OCI-LY7 (cell line): ENCODE measurements at regions not wholly inside any gene's neighbourhood (a gene's known extent, or its start where the extent isn't known, plus 50 kb on each side); places are given as distances from the start of the nearest gene placed in this dataset.

Source experiments
- BruUV-seq: library from RNA; stranded (reverse); fragments of 400-500 nt; replicated peaks from 2 replicates; lab custom pipeline; 2021; lab: Mats Ljungman, UMichigan
- CTCF ChIA-PET: fragments of 300-600 bp; sonication (Branson Sonifier 250); formaldehyde crosslinking; loops from one replicate; lab custom pipeline; 2022; ENCODE audit warnings: antibody characterized with exemption; ENCODE audit not compliant: unreplicated experiment; lab: Charles Lee
- POLR2A ChIA-PET: fragments of 300-600 bp; sonication (Branson Sonifier 250); formaldehyde crosslinking; loops from one replicate; lab custom pipeline; 2022; ENCODE audit warnings: antibody characterized with exemption; lab: Charles Lee
- DNase-seq: peaks from one replicate; pipeline ENCODE4 v3.0.0-alpha.2; 2015; ENCODE audit warnings: low spot score
- H2AFZ ChIP-seq: fragments of 200-600 bp; sonication (generic), shearing (Covaris generic); 2 replicates; pipeline ENCODE4 v1.6.1; 2014; ENCODE audit warnings: mild to moderate bottlenecking, antibody characterized with exemption, low read length, moderate library complexity
- H3K27ac ChIP-seq: fragments of 200-600 bp; sonication (generic); 2 replicates; pipeline ENCODE4 v1.5.1; 2014; ENCODE audit warnings: mixed run types, low read depth, mild to moderate bottlenecking, moderate library complexity, low read length, inconsistent platforms; ENCODE audit not compliant: poor library complexity, severe bottlenecking
- H3K36me3 ChIP-seq: fragments of 200-600 bp; sonication (generic); 2 replicates; pipeline ENCODE4 v1.6.1; 2014; ENCODE audit warnings: mild to moderate bottlenecking, antibody characterized with exemption, low read length, moderate library complexity, mixed read lengths; ENCODE audit not compliant: insufficient read depth
- H3K4me1 ChIP-seq: fragments of 200-600 bp; sonication (generic); 2 replicates; pipeline ENCODE4 v1.5.1; 2014; ENCODE audit warnings: mild to moderate bottlenecking, low read length; ENCODE audit not compliant: insufficient read depth, poor library complexity, severe bottlenecking
- H3K4me2 ChIP-seq: fragments of 200-600 bp; sonication (generic); 2 replicates; pipeline ENCODE4 v1.6.1; 2014; ENCODE audit warnings: mild to moderate bottlenecking, low read length
- H3K4me3 ChIP-seq: fragments of 200-600 bp; sonication (generic); 2 replicates; pipeline ENCODE4 v1.5.1; 2014; ENCODE audit warnings: mild to moderate bottlenecking, low read depth, low read length; ENCODE audit not compliant: poor library complexity, severe bottlenecking
- H3K79me2 ChIP-seq: fragments of 200-600 bp; sonication (generic); 2 replicates; pipeline ENCODE4 v1.6.1; 2016; ENCODE audit warnings: low read depth, mild to moderate bottlenecking, low read length, moderate library complexity, mixed read lengths; ENCODE audit not compliant: insufficient read depth
- H3K9me2 ChIP-seq: fragments of 200-600 bp; sonication (generic); 2 replicates; pipeline ENCODE4 v1.6.1; 2016; ENCODE audit warnings: mild to moderate bottlenecking, low read length, mixed read lengths; ENCODE audit not compliant: insufficient read depth
- H3K9me3 ChIP-seq: fragments of 200-600 bp; sonication (generic); 2 replicates; pipeline ENCODE4 v1.6.1; 2014; ENCODE audit warnings: mild to moderate bottlenecking, mixed run types, low read length, mixed read lengths
- H4K20me1 ChIP-seq: fragments of 200-600 bp; sonication (generic); 2 replicates; pipeline ENCODE4 v1.6.1; 2014; ENCODE audit warnings: mild to moderate bottlenecking, antibody characterized with exemption, low read length, moderate library complexity, mixed read lengths; ENCODE audit not compliant: insufficient read depth
- CTCF ChIP-seq: fragments of 200-600 bp; sonication (generic); conservative IDR thresholded peaks from 2 replicates; pipeline ENCODE4 v1.5.1; 2014; ENCODE audit warnings: mild to moderate bottlenecking, antibody characterized with exemption, low read length, moderate library complexity, mixed read lengths
- EZH2phosphoT487 ChIP-seq: fragments of 200-600 bp; sonication (generic); IDR thresholded peaks from 2 replicates; pipeline ENCODE4 v1.6.1; 2018; ENCODE audit warnings: low read depth, borderline replicate concordance, mild to moderate bottlenecking, mixed run types, antibody characterized with exemption, low read length, moderate library complexity, mixed read lengths
- intact Hi-C: fragments of 100-400 bp; cut with micrococcal nuclease; formaldehyde crosslinking; loops from one replicate; pipeline ENCODE4 v1.10.0; 2022; ENCODE audit not compliant: unreplicated experiment

- Histone ChIP-seq H2AFZ (no peak overlapping the region), H4K20me1 (no peaks in the 10 kb centered on the region), H3K27ac (no peak overlapping the region), H3K9me2 (no peaks in the 10 kb centered on the region), H3K4me1 (no peaks in the 10 kb centered on the region), H3K79me2 (no peaks in the 10 kb centered on the region), H3K36me3 (no peaks in the 10 kb centered on the region), H3K4me2 (no peak overlapping the region), H3K9me3 (no peaks in the 10 kb centered on the region), H3K4me3 (no peak overlapping the region)
- BruUV-seq = no TSS peak
- ChIA-PET POLR2A (no interaction called here), CTCF (no interaction called here)
- no peak for TF ChIP-seq CTCF
- no peak for TF ChIP-seq EZH2phosphoT487
- intact Hi-C loops = loop anchor here (10.0 kb wide), 4 partner anchors 207 to 1063 kb away; no protein-coding TSS in a partner anchor
- DNase-seq = no peak
These were observed 297.9 kb downstream of the CLIC5 start for GRCh38 chr6:45717715-45718114.

- H3K4me1 ChIP-seq = no peaks in the 10 kb centered on the region
- POLR2A ChIA-PET = interaction anchor here (0.5 kb wide), 1 partner anchor 567 kb away, joined by 3 read pairs; no protein-coding TSS in a partner anchor
- no peaks in the 10 kb centered on the region for H3K9me3 ChIP-seq
- BruUV-seq = no TSS peak
- H3K27ac ChIP-seq = no peak overlapping the region
- no peaks in the 10 kb centered on the region for H4K20me1 ChIP-seq
- H2AFZ ChIP-seq = no peak overlapping the region
- H3K4me2 ChIP-seq = no peak overlapping the region
- no peaks in the 10 kb centered on the region for H3K9me2 ChIP-seq
- intact Hi-C loops = loop anchor here (10.0 kb wide), 4 partner anchors 208 to 1062 kb away; no protein-coding TSS in a partner anchor
- H3K36me3 ChIP-seq = no peaks in the 10 kb centered on the region
- no peaks in the 10 kb centered on the region for H3K79me2 ChIP-seq
- H3K4me3 ChIP-seq = no peak overlapping the region
- TF ChIP-seq EZH2phosphoT487 = no peak
- TF ChIP-seq CTCF = no peak
- DNase-seq = no peak
- CTCF ChIA-PET = no interaction called here
These were observed 298.6 kb downstream of the CLIC5 start for GRCh38 chr6:45717027-45717426.

DNA sequence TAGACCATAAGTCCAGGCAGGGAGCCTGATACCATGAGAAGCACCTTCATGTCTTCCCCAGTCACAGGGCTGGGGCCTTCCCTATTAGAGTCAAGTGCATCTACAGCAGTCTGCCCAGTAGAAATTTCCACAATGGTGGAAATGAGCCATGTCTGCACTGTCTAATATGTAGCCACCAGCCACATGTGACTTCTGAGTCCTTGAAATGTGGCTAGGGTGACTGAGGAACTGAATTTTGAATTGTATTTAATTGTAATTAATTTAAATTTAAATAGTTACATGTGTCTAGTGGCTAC, 300.2 kb downstream of the CLIC5 start:
- Histone ChIP-seq H3K4me1 (no peaks in the 10 kb centered on the region), H3K9me3 (no peaks in the 10 kb centered on the region), H3K27ac (no peak overlapping the region), H3K9me2 (no peaks in the 10 kb centered on the region), H3K4me2 (no peak overlapping the region), H2AFZ (no peak overlapping the region), H3K4me3 (no peak overlapping the region), H3K36me3 (no peaks in the 10 kb centered on the region), H3K79me2 (no peaks in the 10 kb centered on the region), H4K20me1 (no peaks in the 10 kb centered on the region)
- no peak for TF ChIP-seq CTCF
- TF ChIP-seq EZH2phosphoT487 = no peak
- DNase-seq = no peak
- intact Hi-C loops = loop anchor here (10.0 kb wide), 4 partner anchors 209 to 1061 kb away; no protein-coding TSS in a partner anchor
- ChIA-PET POLR2A (no interaction called here), CTCF (no interaction called here)
- BruUV-seq = no TSS peak
